ENCODE measurements at regions not wholly inside any gene's neighbourhood (a gene's known extent, or its start where the extent isn't known, plus 50 kb on each side); places are given as distances from the start of the nearest gene placed in this dataset.

- WGBS (ENCODE audit: insufficient coverage, insufficient replicate concordance, low lambda C conversion rate, missing lambda C conversion rate): 77% methylated on average over 3 of the region's 3 CpGs
- Histone ChIP-seq H3K27me3 (replicated peaks in 1 of 2; ENCODE audit: control insufficient read depth in 2 of 2, insufficient read depth in 2 of 2, low read length in 1 of 2) (no peaks in the 10 kb centered on the region), H3K27ac (ENCODE audit: control insufficient read depth, insufficient read depth) (no peak overlapping the region), H2AFZ (ENCODE audit: control insufficient read depth, low read depth, low read length) (no peak overlapping the region), H4K20me1 (ENCODE audit: control insufficient read depth, insufficient read depth) (no peaks in the 10 kb centered on the region), H3K9ac (ENCODE audit: control insufficient read depth, insufficient read depth, low read length) (no peak overlapping the region), H3K9me3 (replicated peaks; ENCODE audit: control insufficient read depth, insufficient read depth, low read length) (no peaks in the 10 kb centered on the region), H3K4me3 (no peak overlapping the region), H3K4me2 (ENCODE audit: control insufficient read depth, insufficient read depth) (no peak overlapping the region), H3K36me3 (ENCODE audit: control insufficient read depth in 2 of 2, insufficient read depth in 2 of 2, low read length in 1 of 2) (no peaks in the 10 kb centered on the region), H3K79me2 (ENCODE audit: control insufficient read depth, insufficient read depth, low read length) (no peaks in the 10 kb centered on the region), H3K4me1 (ENCODE audit: control insufficient read depth, insufficient read depth, low read length) (no peaks in the 10 kb centered on the region)
- no peak for FAIRE-seq
- POLR2A ChIA-PET: no interaction called here
- CTCF ChIA-PET: interaction anchor here (1.9 kb wide), 1 partner anchor 8 kb away, joined by 6 read pairs; no protein-coding TSS in a partner anchor
- intact Hi-C loops (cut with micrococcal nuclease; ENCODE audit: unreplicated experiment): loop anchor here (5.0 to 10.0 kb wide), 2 partner anchors 443 to 591 kb away; partner anchors contain the start of gene TMEM132B
- SMC1A ChIA-PET (ENCODE audit: uncharacterized antibody, unreplicated experiment): no interaction called here
- no peak for DNase-seq (ENCODE audit: low read depth, low spot score)
- no peak for ATAC-seq
- TF ChIP-seq RELA (IDR thresholded peaks at IDR 0.05; ENCODE audit: borderline replicate concordance, partially characterized antibody) (no peak), BMI1 (IDR thresholded peaks at IDR 0.05; ENCODE audit: borderline replicate concordance) (no peak), CREB1 (IDR thresholded peaks at IDR 0.05; ENCODE audit: low read depth) (no peak), TCF7 (IDR thresholded peaks at IDR 0.05; ENCODE audit: borderline replicate concordance) (no peak), CBX5 (IDR thresholded peaks at IDR 0.05; ENCODE audit: low read depth) (no peak), SUPT20H (IDR thresholded peaks at IDR 0.05; ENCODE audit: borderline replicate concordance, control insufficient read depth, low read depth, low read length) (no peak)
- RAD21 ChIA-PET (ENCODE audit: unreplicated experiment): no interaction called here
- in situ Hi-C loops (cut with MboI): no loop called here
- no TSS peak for BruUV-seq (replicated peaks)
Observed at GRCh38 chr12:125775507-125775906, 710.3 kb downstream of the AACS start.

GRCh38 chr12:125776212-125776611, 711.0 kb downstream of the AACS start:
- ATAC-seq (no peak), DNase-seq (ENCODE audit: low read depth, low spot score) (no peak), FAIRE-seq (no peak)
- SMC1A ChIA-PET (ENCODE audit: uncharacterized antibody, unreplicated experiment): no interaction called here
- Histone ChIP-seq H3K9ac (ENCODE audit: control insufficient read depth, insufficient read depth, low read length) (no peak overlapping the region), H4K20me1 (ENCODE audit: control insufficient read depth, insufficient read depth) (no peaks in the 10 kb centered on the region), H3K9me3 (replicated peaks; ENCODE audit: control insufficient read depth, insufficient read depth, low read length) (no peaks in the 10 kb centered on the region), H3K4me2 (ENCODE audit: control insufficient read depth, insufficient read depth) (no peak overlapping the region), H3K4me1 (ENCODE audit: control insufficient read depth, insufficient read depth, low read length) (no peaks in the 10 kb centered on the region), H2AFZ (ENCODE audit: control insufficient read depth, low read depth, low read length) (no peak overlapping the region), H3K27ac (ENCODE audit: control insufficient read depth, insufficient read depth) (no peak overlapping the region), H3K4me3 (no peak overlapping the region), H3K36me3 (ENCODE audit: control insufficient read depth in 2 of 2, insufficient read depth in 2 of 2, low read length in 1 of 2) (no peaks in the 10 kb centered on the region), H3K79me2 (ENCODE audit: control insufficient read depth, insufficient read depth, low read length) (no peaks in the 10 kb centered on the region), H3K27me3 (replicated peaks in 1 of 2; ENCODE audit: control insufficient read depth in 2 of 2, insufficient read depth in 2 of 2, low read length in 1 of 2) (no peaks in the 10 kb centered on the region)
- CTCF ChIA-PET: interaction anchor here (1.9 kb wide), 1 partner anchor 8 kb away, joined by 6 read pairs; no protein-coding TSS in a partner anchor
- no TSS peak for BruUV-seq (replicated peaks)
- WGBS (ENCODE audit: insufficient coverage, insufficient replicate concordance, low lambda C conversion rate, missing lambda C conversion rate): 9% methylated on average over 3 of the region's 3 CpGs
- POLR2A ChIA-PET: no interaction called here
- intact Hi-C loops (cut with micrococcal nuclease; ENCODE audit: unreplicated experiment): loop anchor here (5.0 to 10.0 kb wide), 2 partner anchors 444 to 591 kb away; partner anchors contain the start of gene TMEM132B
- in situ Hi-C loops (cut with MboI): no loop called here
- no peak for TF ChIP-seq STAT3 (IDR thresholded peaks at IDR 0.05; ENCODE audit: low read depth, low read length)
- no peak for TF ChIP-seq JUNB (IDR thresholded peaks at IDR 0.05)
- TF ChIP-seq KDM1A (IDR thresholded peaks at IDR 0.05; ENCODE audit: borderline replicate concordance): no peak
- TF ChIP-seq HCFC1 (IDR thresholded peaks at IDR 0.05; ENCODE audit: low read length): no peak
- no peak for TF ChIP-seq ETV6 (conservative IDR thresholded peaks at IDR 0.05 in 1 of 2, IDR thresholded peaks at IDR 0.05 in 1 of 2; ENCODE audit: borderline replicate concordance in 1 of 2, low read depth in 1 of 2)
- no peak for TF ChIP-seq NR2C2 (IDR thresholded peaks at IDR 0.05; ENCODE audit: borderline replicate concordance, control insufficient read depth, insufficient read length, low read depth)
- no peak for TF ChIP-seq MYB (IDR thresholded peaks at IDR 0.05; ENCODE audit: borderline replicate concordance, low read depth, low read length)
- no peak for TF ChIP-seq GATAD2B (conservative IDR thresholded peaks at IDR 0.05; ENCODE audit: low read depth)
- TF ChIP-seq DPF2 (IDR thresholded peaks at IDR 0.05): no peak
- no peak for TF ChIP-seq FOXK2 (IDR thresholded peaks at IDR 0.05)
- no peak for TF ChIP-seq ZNF24 (IDR thresholded peaks at IDR 0.05)
- RAD21 ChIA-PET (ENCODE audit: unreplicated experiment): no interaction called here
